22Rv1 (cell line): ENCODE measurements at regions not wholly inside any gene's neighbourhood (a gene's known extent, or its start where the extent isn't known, plus 50 kb on each side); places are given as distances from the start of the nearest gene placed in this dataset.

ENCODE experiments used
- ZFX ChIP-seq: fragments of 450-650 bp; IDR thresholded peaks from 2 replicates; pipeline ENCODE4 v1.6.1; 2017; ENCODE audit warnings: antibody characterized with exemption, borderline replicate concordance
- TF ChIP-seq, protein P1 (sequence below): fragments of 450-650 bp; IDR thresholded peaks from 2 replicates; pipeline ENCODE4 v1.5.1; 2017; ENCODE audit warnings: mild to moderate bottlenecking

DNA sequence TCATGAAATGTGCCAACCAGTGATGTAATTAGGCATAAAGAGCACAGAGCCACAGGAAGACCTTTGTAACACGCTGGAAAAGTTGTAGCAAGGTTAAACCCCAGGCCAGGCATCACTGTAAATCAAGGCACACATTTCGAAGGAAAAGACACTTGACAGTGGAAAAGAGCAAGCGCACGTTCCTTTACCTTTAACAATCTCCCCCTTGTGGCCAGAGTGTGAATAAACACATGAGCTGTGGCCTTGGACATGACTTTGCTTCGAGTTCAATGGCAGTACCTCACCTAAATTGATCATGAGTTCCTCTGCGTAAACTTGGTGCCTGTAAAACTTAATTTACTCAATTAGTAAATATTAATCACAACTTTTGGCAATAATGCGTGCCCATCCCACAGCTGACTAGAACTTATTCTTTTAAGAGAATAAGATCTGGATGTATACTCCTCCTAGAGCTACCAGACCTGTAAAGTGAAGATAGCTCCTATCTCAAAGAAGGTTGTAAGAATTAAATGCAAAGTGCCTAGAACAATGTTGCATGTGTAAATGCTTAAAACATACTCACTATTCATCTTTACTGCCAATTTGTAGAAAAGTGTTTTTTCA lies 757.0 kb upstream of the NECTIN3 start:
- TF ChIP-seq, protein P1, sequence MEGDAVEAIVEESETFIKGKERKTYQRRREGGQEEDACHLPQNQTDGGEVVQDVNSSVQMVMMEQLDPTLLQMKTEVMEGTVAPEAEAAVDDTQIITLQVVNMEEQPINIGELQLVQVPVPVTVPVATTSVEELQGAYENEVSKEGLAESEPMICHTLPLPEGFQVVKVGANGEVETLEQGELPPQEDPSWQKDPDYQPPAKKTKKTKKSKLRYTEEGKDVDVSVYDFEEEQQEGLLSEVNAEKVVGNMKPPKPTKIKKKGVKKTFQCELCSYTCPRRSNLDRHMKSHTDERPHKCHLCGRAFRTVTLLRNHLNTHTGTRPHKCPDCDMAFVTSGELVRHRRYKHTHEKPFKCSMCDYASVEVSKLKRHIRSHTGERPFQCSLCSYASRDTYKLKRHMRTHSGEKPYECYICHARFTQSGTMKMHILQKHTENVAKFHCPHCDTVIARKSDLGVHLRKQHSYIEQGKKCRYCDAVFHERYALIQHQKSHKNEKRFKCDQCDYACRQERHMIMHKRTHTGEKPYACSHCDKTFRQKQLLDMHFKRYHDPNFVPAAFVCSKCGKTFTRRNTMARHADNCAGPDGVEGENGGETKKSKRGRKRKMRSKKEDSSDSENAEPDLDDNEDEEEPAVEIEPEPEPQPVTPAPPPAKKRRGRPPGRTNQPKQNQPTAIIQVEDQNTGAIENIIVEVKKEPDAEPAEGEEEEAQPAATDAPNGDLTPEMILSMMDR, result peak; percentile 83
- no peak for TF ChIP-seq ZFX
